ENCODE measurements at regions not wholly inside any gene's neighbourhood (a gene's known extent, or its start where the extent isn't known, plus 50 kb on each side); places are given as distances from the start of the nearest gene placed in this dataset.

DNA sequence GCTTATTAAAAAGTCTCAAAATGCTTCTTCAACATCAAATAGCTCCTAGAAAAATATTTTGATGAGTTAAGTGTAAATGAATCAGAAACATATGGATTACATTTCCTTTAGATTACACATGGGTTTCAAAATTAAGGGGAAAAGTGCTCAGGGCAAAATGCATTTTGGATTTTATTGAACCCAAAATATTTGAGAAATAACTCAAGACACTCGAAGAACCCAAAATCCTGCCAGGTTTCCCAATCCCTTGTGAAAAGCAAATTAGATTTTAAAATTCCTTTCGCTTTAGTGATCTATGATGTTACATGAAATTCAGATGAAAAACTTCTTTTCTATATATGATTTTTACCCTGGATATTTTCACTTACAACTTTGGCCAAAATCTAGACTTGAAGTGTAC, 847.4 kb upstream of the SOX9 start:
- no peak for TF ChIP-seq CTCF (IDR thresholded peaks at IDR 0.05)
- ChIA-PET CTCF (no interaction called here), POLR2A (no interaction called here)
- H3K4me3 Mint-ChIP-seq = no peak overlapping the region
- no peaks in the 10 kb centered on the region for H3K4me1 Mint-ChIP-seq (ENCODE audit: low read depth)
- ATAC-seq (no peak), DNase-seq (no peak)
- intact Hi-C loops (cut with micrococcal nuclease) = no loop called here
- no peaks in the 10 kb centered on the region for H3K36me3 Mint-ChIP-seq (ENCODE audit: low read depth)
- peaks cover 11% of the 10 kb centered on the region for H3K9me3 Mint-ChIP-seq
- no peak overlapping the region for H3K27ac Mint-ChIP-seq
- no peaks in the 10 kb centered on the region for H3K27me3 Mint-ChIP-seq

- H3K4me1 Mint-ChIP-seq (ENCODE audit: low read depth) = no peaks in the 10 kb centered on the region
- no peak overlapping the region for H3K27ac Mint-ChIP-seq
- TF ChIP-seq CTCF (IDR thresholded peaks at IDR 0.05) = no peak
- CTCF ChIA-PET = no interaction called here
- H3K9me3 Mint-ChIP-seq = peaks cover 5% of the 10 kb centered on the region
- no peak overlapping the region for H3K4me3 Mint-ChIP-seq
- intact Hi-C loops (cut with micrococcal nuclease) = no loop called here
- no peaks in the 10 kb centered on the region for H3K36me3 Mint-ChIP-seq (ENCODE audit: low read depth)
- ATAC-seq (no peak), DNase-seq (no peak)
- POLR2A ChIA-PET = no interaction called here
- no peaks in the 10 kb centered on the region for H3K27me3 Mint-ChIP-seq
Measured at GRCh38 chr17:71276079-71276478, 844.7 kb upstream of the SOX9 start.

- no peaks in the 10 kb centered on the region for H3K4me1 Mint-ChIP-seq (ENCODE audit: low read depth)
- H3K27me3 Mint-ChIP-seq = no peaks in the 10 kb centered on the region
- ATAC-seq (no peak), DNase-seq (no peak)
- ChIA-PET CTCF (no interaction called here), POLR2A (no interaction called here)
- H3K4me3 Mint-ChIP-seq = no peak overlapping the region
- TF ChIP-seq CTCF (IDR thresholded peaks at IDR 0.05) = no peak
- no peaks in the 10 kb centered on the region for H3K36me3 Mint-ChIP-seq (ENCODE audit: low read depth)
- intact Hi-C loops (cut with micrococcal nuclease) = no loop called here
- H3K27ac Mint-ChIP-seq = no peak overlapping the region
- H3K9me3 Mint-ChIP-seq = peaks cover 6% of the 10 kb centered on the region
Measured at GRCh38 chr17:71283486-71283885, 837.3 kb upstream of the SOX9 start.

DNA sequence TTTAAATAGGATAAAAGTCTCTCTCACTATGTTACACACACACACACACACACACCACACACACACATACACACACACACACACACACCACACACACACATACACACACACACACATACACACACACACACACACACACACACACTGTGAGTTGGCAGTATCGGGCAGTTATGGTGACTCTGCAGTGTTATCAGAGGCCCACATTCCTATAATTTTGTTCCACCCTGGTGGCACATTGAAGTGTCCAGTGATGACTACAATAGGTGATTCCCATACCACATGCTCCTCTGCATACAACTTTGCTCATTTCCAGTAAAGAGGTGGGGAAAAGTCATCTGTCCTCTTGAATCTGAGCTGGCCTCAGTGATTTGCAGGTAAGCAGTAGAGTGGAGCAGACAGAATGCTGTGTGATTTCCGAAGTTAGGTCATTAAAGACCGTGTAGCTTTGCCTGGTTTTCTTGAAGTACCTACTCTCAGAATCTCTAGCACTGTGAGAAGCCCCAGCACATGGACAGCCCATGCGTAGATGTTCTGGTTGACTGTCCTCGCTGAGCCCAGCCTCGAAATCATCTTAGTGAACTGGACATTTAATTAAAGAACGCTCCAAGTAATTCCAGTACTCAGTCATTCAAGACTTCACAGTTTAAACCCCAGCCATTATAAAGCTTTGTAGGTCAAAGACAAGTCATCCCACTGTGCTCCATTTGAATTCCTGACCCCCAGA, 836.6 kb upstream of the SOX9 start:
- no peak for TF ChIP-seq CTCF (IDR thresholded peaks at IDR 0.05)
- Mint-ChIP-seq H3K4me1 (ENCODE audit: low read depth) (no peaks in the 10 kb centered on the region), H3K27me3 (no peaks in the 10 kb centered on the region), H3K9me3 (peaks cover 6% of the 10 kb centered on the region), H3K36me3 (ENCODE audit: low read depth) (no peaks in the 10 kb centered on the region), H3K27ac (no peak overlapping the region), H3K4me3 (no peak overlapping the region)
- DNase-seq (no peak), ATAC-seq (no peak)
- intact Hi-C loops (cut with micrococcal nuclease) = no loop called here
- POLR2A ChIA-PET = no interaction called here
- CTCF ChIA-PET = no interaction called here

- DNase-seq (no peak), ATAC-seq (no peak)
- no peaks in the 10 kb centered on the region for H3K27me3 Mint-ChIP-seq
- TF ChIP-seq CTCF (IDR thresholded peaks at IDR 0.05) = no peak
- intact Hi-C loops (cut with micrococcal nuclease) = no loop called here
- H3K27ac Mint-ChIP-seq = no peak overlapping the region
- ChIA-PET CTCF (no interaction called here), POLR2A (no interaction called here)
- no peak overlapping the region for H3K4me3 Mint-ChIP-seq
- H3K36me3 Mint-ChIP-seq (ENCODE audit: low read depth) = no peaks in the 10 kb centered on the region
- peaks cover 8% of the 10 kb centered on the region for H3K9me3 Mint-ChIP-seq
- H3K4me1 Mint-ChIP-seq (ENCODE audit: low read depth) = no peaks in the 10 kb centered on the region
Measured at GRCh38 chr17:71286625-71287024, 834.2 kb upstream of the SOX9 start.

Data from activated CD8-positive, alpha-beta T cell treated with anti-CD3 and anti-CD28 coated beads for 36 hours (primary cell).